ENCODE measurements at regions not wholly inside any gene's neighbourhood (a gene's known extent, or its start where the extent isn't known, plus 50 kb on each side); places are given as distances from the start of the nearest gene placed in this dataset.

- TF ChIP-seq EZH2 (IDR thresholded peaks at IDR 0.05; ENCODE audit: insufficient read depth, poor library complexity, severe bottlenecking) (no peak), EZH2phosphoT487 (IDR thresholded peaks at IDR 0.05; ENCODE audit: insufficient read depth, low read depth) (no peak)
Measured at GRCh38 chr12:3959799-3960560, 86.8 kb upstream of the PARP11 start.
